ENCODE measurements at regions not wholly inside any gene's neighbourhood (a gene's known extent, or its start where the extent isn't known, plus 50 kb on each side); places are given as distances from the start of the nearest gene placed in this dataset.

- TF ChIP-seq CTCF (IDR thresholded peaks at IDR 0.05) (no peak), POLR2A (IDR thresholded peaks at IDR 0.05) (no peak)
Measured at GRCh38 chr11:8757047-8757446, 74.5 kb downstream of the RPL27A start.
